GM23338 (cell line): ENCODE measurements at regions not wholly inside any gene's neighbourhood (a gene's known extent, or its start where the extent isn't known, plus 50 kb on each side); places are given as distances from the start of the nearest gene placed in this dataset.

ENCODE experiments used
- ATAC-seq: fragments of 200-7000 bp; cut with Tn5 transposase; 3 replicates; pipeline ENCODE4 v1.9.1; 2020
- DNase-seq: peaks from one replicate; pipeline ENCODE4 v3.0.0-alpha.2; 2015; ENCODE audit warnings: low spot score
- H2AFZ ChIP-seq: fragments of 200-600 bp; sonication (generic); 2 replicates; pipeline ENCODE4 v1.8.0; 2016; ENCODE audit warnings: antibody characterized with exemption, mild to moderate bottlenecking, moderate library complexity
- H3F3A ChIP-seq: fragments of 200-600 bp; sonication (generic); replicated peaks from 2 replicates; pipeline ENCODE4 v1.8.0; 2017; ENCODE audit warnings: antibody characterized with exemption, mixed run types, low read depth
- H3K27ac ChIP-seq: fragments of 200-600 bp; sonication (generic); 2 replicates; pipeline ENCODE4 v1.6.1; 2016; ENCODE audit warnings: low read depth
- H3K27me3 ChIP-seq: fragments of 200-600 bp; sonication (generic); 2 replicates; pipeline ENCODE4 v1.8.0; 2016; ENCODE audit warnings: mild to moderate bottlenecking, mixed run types, moderate library complexity; ENCODE audit not compliant: insufficient read depth
- H3K36me3 ChIP-seq: fragments of 200-600 bp; sonication (generic); 2 replicates; pipeline ENCODE4 v1.8.0; 2016; ENCODE audit warnings: mild to moderate bottlenecking; ENCODE audit not compliant: insufficient read depth
- H3K4me1 ChIP-seq: fragments of 200-600 bp; sonication (generic); 2 replicates; pipeline ENCODE4 v1.8.0; 2016; ENCODE audit warnings: mild to moderate bottlenecking, moderate library complexity; ENCODE audit not compliant: insufficient read depth
- H3K4me2 ChIP-seq: fragments of 200-600 bp; sonication (generic); 2 replicates; pipeline ENCODE4 v1.7.1; 2017; ENCODE audit warnings: mixed run types
- H3K4me3 ChIP-seq: fragments of 200-600 bp; sonication (generic); 2 replicates; pipeline ENCODE4 v1.6.1; 2016; ENCODE audit warnings: mixed run types
- H3K79me2 ChIP-seq: fragments of 200-600 bp; sonication (generic); replicated peaks from 2 replicates; pipeline ENCODE4 v1.8.0; 2017; ENCODE audit warnings: mild to moderate bottlenecking; ENCODE audit not compliant: insufficient read depth
- H3K9me2 ChIP-seq: fragments of 200-600 bp; sonication (generic); 2 replicates; pipeline ENCODE4 v1.8.0; 2017; ENCODE audit not compliant: insufficient read depth
- H4K20me1 ChIP-seq: fragments of 200-600 bp; sonication (generic); replicated peaks from 2 replicates; pipeline ENCODE4 v1.8.0; 2017; ENCODE audit warnings: mild to moderate bottlenecking; ENCODE audit not compliant: insufficient read depth
- H3K27ac Mint-ChIP-seq: 2 replicates; pipeline ENCODE4 v1.8.0; 2020; ENCODE audit warnings: inconsistent platforms, mild to moderate bottlenecking, moderate library complexity, mixed read lengths
- H3K27me3 Mint-ChIP-seq: 3 replicates; pipeline ENCODE4 v1.8.0; 2022; ENCODE audit warnings: low read depth, mild to moderate bottlenecking, moderate library complexity, mixed read lengths, inconsistent platforms; ENCODE audit not compliant: insufficient read depth, poor library complexity
- H3K36me3 Mint-ChIP-seq: 3 replicates; pipeline ENCODE4 v1.8.0; 2021; ENCODE audit warnings: low read depth, mild to moderate bottlenecking, inconsistent platforms, moderate library complexity, mixed read lengths
- H3K4me1 Mint-ChIP-seq: 3 replicates; pipeline ENCODE4 v1.8.0; 2020; ENCODE audit warnings: mild to moderate bottlenecking, inconsistent platforms, mixed read lengths
- H3K4me3 Mint-ChIP-seq: 3 replicates; pipeline ENCODE4 v1.8.0; 2021; ENCODE audit warnings: moderate library complexity, mild to moderate bottlenecking, inconsistent platforms, mixed read lengths
- H3K9me3 Mint-ChIP-seq: 3 replicates; pipeline ENCODE4 v1.8.0; 2020; ENCODE audit warnings: moderate library complexity, mild to moderate bottlenecking, inconsistent platforms, mixed read lengths
- CREB1 ChIP-seq: fragments of 250-450 bp; sonication (Bioruptor Pico); IDR thresholded peaks from 2 replicates; pipeline ENCODE4 v1.5.0; 2020; ENCODE audit warnings: low read depth, mild to moderate bottlenecking, moderate library complexity
- ETS1 ChIP-seq: IDR thresholded peaks from 2 replicates; pipeline ENCODE4 v1.6.1; 2016; ENCODE audit warnings: antibody characterized with exemption
- EZH2 ChIP-seq: fragments of 200-600 bp; sonication (generic); IDR thresholded peaks from one replicate; pipeline ENCODE4 v1.8.0; 2017; ENCODE audit warnings: antibody characterized with exemption, mild to moderate bottlenecking, low read depth; ENCODE audit not compliant: unreplicated experiment
- POLR2AphosphoS5 ChIP-seq: IDR thresholded peaks from 2 replicates; pipeline ENCODE4 v1.6.1; 2016; ENCODE audit warnings: antibody characterized with exemption, low read depth
- REST ChIP-seq: IDR thresholded peaks from one replicate; pipeline ENCODE4 v1.6.1; 2018; ENCODE audit warnings: antibody characterized with exemption; ENCODE audit not compliant: unreplicated experiment
- ZNF114 ChIP-seq: fragments of 250-450 bp; sonication (Bioruptor Pico); IDR thresholded peaks from 2 replicates; pipeline ENCODE4 v1.5.0; 2020; ENCODE audit warnings: mild to moderate bottlenecking, moderate library complexity
- ZNF462 ChIP-seq: fragments of 250-450 bp; sonication (Bioruptor Pico); IDR thresholded peaks from 2 replicates; pipeline ENCODE4 v1.5.0; 2020; ENCODE audit warnings: mild to moderate bottlenecking, moderate library complexity

GRCh38 chr2:19671916-19672315, 229.9 kb downstream of the TTC32 start (continued):
- TF ChIP-seq ZNF462 = no peak
- no peak for TF ChIP-seq POLR2AphosphoS5
- no peak for TF ChIP-seq CREB1 (CRISPR knock-in tag)

GRCh38 chr2:19671311-19671710, 230.5 kb downstream of the TTC32 start:
- H2AFZ ChIP-seq = no peak overlapping the region
- no peaks in the 10 kb centered on the region for H3K27me3 ChIP-seq
- no peak overlapping the region for H3K27ac ChIP-seq
- Mint-ChIP-seq H3K4me3 (no peak overlapping the region), H3K9me3 (no peaks in the 10 kb centered on the region), H3K27ac (no peak overlapping the region), H3K4me1 (no peaks in the 10 kb centered on the region), H3K27me3 (peaks cover 2% of the 10 kb centered on the region), H3K36me3 (no peaks in the 10 kb centered on the region)
- no peaks in the 10 kb centered on the region for H3F3A ChIP-seq
- ATAC-seq (no peak), DNase-seq (no peak)
- H3K4me1 ChIP-seq = no peaks in the 10 kb centered on the region
- 0 out of 2 replicates have a peak, but pooled peaks cover 6% of the 10 kb centered on the region for H3K9me2 ChIP-seq
- H3K36me3 ChIP-seq = no peaks in the 10 kb centered on the region
- no peak overlapping the region for H3K4me2 ChIP-seq
- H3K79me2 ChIP-seq = no peaks in the 10 kb centered on the region
- H3K4me3 ChIP-seq = no peak overlapping the region
- no peaks in the 10 kb centered on the region for H4K20me1 ChIP-seq
- no peak for TF ChIP-seq REST
- no peak for TF ChIP-seq EZH2
- TF ChIP-seq ETS1 = no peak
- no peak for TF ChIP-seq ZNF114 (CRISPR knock-in tag)
